ENCODE measurements at regions not wholly inside any gene's neighbourhood (a gene's known extent, or its start where the extent isn't known, plus 50 kb on each side); places are given as distances from the start of the nearest gene placed in this dataset.

- no peak for DNase-seq (ENCODE audit: low read depth in 2 of 3, low spot score in 1 of 3)
These were observed 235.2 kb upstream of the AKR1E2 start for GRCh38 chr10:4590807-4591206.

DNA sequence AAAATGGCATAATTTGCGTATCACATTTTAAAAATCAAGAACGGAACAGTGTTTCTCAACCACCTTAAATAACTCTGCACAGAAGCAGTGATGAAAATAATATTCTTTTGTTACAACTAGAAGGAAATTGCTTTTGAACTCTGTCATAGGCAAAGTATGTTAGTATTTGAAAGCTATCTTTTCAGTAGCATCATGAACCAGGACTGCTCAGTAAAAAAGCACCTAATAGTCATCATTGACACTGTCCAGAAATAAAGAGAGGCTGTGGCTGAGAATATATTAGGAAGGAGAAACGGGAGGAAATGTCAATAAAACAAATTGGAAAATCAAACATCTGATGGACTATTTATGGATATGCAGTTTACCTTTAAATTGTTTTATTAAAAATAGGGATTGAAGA, 237.2 kb upstream of the AKR1E2 start:
- DNase-seq (ENCODE audit: low read depth in 2 of 3, low spot score in 1 of 3) = no peak

GRCh38 chr10:4587466-4587865, 238.5 kb upstream of the AKR1E2 start:
- DNase-seq (ENCODE audit: low read depth in 2 of 3, low spot score in 1 of 3) = no peak

DNA sequence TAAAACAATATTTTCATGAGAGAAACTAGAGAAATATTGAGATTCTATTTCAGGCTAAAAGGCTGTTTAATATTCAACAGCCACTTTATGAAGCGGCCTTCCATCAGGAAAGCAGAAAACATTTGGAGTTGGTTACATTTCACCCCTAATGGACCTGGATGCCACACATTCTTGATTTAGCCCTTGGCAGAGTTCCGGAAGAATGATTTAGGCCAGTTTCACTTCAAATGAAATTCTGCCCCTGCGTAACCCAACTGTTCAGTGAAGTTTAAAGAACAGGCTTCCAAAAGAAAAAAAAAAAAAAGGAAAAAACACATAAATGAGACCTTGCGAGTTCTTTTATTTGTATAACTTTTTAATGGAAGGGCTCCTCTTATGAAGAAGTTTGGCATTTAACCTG, 239.2 kb upstream of the AKR1E2 start:
- no peak for DNase-seq (ENCODE audit: low read depth in 2 of 3, low spot score in 1 of 3)

DNA sequence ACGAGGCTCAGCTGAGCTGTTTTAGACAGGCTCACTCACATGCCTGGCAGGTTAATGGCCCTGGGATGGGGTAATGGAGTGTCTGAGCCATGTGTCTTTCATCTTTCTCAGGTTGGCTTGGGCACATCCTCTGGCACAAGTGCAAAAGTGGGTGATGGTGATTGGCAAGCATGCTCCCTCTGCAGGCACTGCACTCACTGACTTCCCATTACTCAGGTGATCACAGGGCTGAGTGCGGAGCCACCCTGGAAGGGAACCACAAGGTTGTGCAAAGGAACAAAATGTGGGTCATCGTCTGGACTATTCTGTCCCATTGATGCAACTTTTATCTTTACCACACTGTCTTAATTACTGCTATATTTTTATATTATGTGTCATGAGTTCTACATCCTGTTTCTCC, 244.1 kb upstream of the AKR1E2 start:
- DNase-seq (ENCODE audit: low read depth in 2 of 3, low spot score in 1 of 3) = no peak

DNA sequence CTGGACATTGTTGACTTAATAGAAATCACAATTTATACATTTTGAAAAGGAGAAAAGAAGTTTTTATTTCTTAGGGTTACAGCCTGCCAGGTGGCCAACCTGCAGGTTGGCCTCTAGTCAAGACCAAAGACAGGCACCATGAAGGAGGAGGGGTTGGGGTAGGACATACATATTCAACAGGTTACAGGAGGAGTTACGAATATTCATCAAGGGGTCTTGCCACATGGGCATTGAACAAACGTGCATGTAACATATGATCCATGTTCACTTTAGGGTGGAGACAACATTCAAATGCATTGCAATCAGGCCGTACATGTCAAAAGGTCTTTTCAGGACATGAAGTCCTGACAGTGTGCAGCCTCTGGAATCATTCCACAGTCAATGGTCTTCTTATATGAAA, 246.2 kb upstream of the AKR1E2 start:
- no peak for DNase-seq (ENCODE audit: low read depth in 2 of 3, low spot score in 1 of 3)

DNA sequence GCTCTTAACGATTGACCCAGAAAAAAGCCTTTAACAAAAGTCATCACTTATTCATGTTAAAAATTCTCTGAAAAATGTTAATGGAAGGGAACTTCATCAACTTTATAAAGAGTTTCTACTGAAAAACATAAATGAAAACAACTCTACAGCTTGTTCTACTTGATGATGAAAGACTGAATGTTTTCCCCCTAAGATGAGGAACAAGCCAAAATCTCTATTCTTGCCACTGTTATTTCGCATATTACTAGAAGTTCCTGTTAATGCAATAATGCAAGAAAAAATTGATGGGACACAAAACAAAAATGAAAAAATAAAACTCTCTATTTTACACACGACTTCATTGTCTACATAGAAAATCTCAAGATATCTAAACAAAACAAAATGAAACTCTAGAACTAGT, 249.8 kb upstream of the AKR1E2 start:
- no peak for DNase-seq (ENCODE audit: low read depth in 2 of 3, low spot score in 1 of 3)

DNA sequence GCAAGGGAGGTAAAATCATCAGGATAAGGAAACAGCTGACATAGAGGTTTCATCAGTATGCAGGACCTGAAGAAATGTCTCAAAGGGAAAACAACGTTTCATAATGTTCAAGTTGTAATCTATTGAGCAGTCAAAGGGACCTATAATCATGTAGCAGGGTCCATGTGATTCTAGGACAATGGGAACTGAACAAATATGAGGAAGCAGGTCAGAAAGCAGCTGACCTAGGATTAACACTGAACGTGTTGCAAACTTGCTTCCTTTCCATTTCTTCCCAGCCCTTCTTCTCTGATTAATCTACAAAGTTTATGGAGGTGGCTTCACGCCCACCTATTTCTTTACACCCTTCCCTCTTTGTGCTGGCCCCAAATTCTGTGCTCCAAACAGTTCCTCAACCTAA, 256.9 kb upstream of the AKR1E2 start:
- DNase-seq (ENCODE audit: low read depth in 2 of 3, low spot score in 1 of 3) = no peak

DNA sequence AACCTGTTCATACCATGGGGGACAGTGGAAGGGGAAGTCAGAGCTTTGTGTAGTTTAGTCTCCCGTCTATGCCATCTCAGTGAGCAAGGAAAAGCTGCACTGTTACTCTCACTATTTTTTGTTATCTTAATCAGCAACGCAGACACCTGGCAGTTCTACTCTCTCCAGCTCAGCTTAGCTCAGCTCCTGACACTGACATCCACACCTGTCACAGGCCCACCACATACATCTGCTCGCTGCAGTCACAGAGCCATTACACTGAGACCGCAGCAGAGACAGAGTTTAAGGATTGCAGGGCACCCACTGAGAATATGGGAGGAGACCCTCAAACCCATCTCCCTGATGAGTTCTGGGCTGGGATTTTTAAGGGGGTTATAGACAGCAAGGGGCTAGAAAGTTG, 257.3 kb upstream of the AKR1E2 start:
- no peak for DNase-seq (ENCODE audit: low read depth in 2 of 3, low spot score in 1 of 3)

DNA sequence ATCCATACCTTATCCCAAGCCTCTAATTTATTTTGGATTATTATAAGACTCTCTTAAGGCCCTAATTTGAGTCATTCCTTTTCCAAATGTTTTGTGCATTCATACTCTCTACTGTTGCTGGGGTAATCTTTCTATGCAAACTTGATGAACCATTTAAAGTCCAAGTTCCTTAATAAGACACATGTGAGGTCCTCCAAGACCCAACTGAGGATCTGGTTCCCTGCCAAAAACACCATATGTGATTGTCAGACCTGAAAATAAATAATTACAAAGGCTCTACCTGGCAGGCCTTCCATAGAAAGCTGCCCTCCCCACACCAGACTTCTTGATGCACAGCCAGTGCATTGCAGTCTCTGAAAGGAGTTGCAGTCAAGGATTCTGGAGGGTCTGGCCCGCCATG, 257.9 kb upstream of the AKR1E2 start:
- no peak for DNase-seq (ENCODE audit: low read depth in 2 of 3, low spot score in 1 of 3)

- no peak for DNase-seq (ENCODE audit: low read depth in 2 of 3, low spot score in 1 of 3)
These were observed 258.4 kb upstream of the AKR1E2 start for GRCh38 chr10:4567637-4568036.

GRCh38 chr10:4566011-4566410, 260.0 kb upstream of the AKR1E2 start:
- DNase-seq (ENCODE audit: low read depth in 2 of 3, low spot score in 1 of 3) = no peak

- DNase-seq (ENCODE audit: low read depth in 2 of 3, low spot score in 1 of 3) = no peak
These were observed 264.7 kb upstream of the AKR1E2 start for GRCh38 chr10:4561296-4561695.

GRCh38 chr10:4557469-4557868, 268.5 kb upstream of the AKR1E2 start:
- no peak for DNase-seq (ENCODE audit: low read depth in 2 of 3, low spot score in 1 of 3)

GRCh38 chr10:4556527-4556926, 269.5 kb upstream of the AKR1E2 start:
- DNase-seq (ENCODE audit: low read depth in 2 of 3, low spot score in 1 of 3) = no peak

- no peak for DNase-seq (ENCODE audit: low read depth in 2 of 3, low spot score in 1 of 3)
These were observed 270.1 kb upstream of the AKR1E2 start for GRCh38 chr10:4555920-4556319.

DNA sequence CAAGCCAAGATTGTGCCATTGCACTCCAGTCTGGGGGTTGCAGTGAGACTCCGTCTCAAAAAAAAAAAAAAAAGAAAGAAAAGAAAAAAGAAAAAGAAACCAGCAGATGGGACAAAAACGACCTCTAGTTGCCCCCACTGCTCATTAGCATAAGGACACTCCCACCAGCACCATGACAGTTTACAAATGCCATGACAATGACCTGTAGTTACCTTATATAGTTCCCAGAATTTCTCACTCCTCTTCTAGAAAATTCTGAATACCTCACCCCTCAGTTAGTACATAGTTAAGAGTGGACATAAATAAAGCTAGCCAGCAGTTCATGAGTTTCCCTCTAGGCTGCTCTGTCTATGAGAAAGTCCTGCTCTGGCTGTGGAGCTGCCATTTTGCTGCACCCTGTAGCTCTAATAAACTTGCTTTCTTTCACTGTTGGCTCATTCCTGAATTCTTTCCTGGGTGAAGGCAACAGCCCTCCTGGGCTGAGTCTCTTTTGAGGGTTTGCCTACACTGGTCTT, 276.8 kb upstream of the AKR1E2 start:
- DNase-seq (ENCODE audit: low read depth in 2 of 3, low spot score in 1 of 3) = no peak

- DNase-seq (ENCODE audit: low read depth in 2 of 3, low spot score in 1 of 3) = no peak
These were observed 279.1 kb upstream of the AKR1E2 start for GRCh38 chr10:4546931-4547330.

- DNase-seq (ENCODE audit: low read depth in 2 of 3, low spot score in 1 of 3) = peak; percentile 9 to 32 (median 30)
These were observed 279.5 kb upstream of the AKR1E2 start for GRCh38 chr10:4546500-4546899.

DNA sequence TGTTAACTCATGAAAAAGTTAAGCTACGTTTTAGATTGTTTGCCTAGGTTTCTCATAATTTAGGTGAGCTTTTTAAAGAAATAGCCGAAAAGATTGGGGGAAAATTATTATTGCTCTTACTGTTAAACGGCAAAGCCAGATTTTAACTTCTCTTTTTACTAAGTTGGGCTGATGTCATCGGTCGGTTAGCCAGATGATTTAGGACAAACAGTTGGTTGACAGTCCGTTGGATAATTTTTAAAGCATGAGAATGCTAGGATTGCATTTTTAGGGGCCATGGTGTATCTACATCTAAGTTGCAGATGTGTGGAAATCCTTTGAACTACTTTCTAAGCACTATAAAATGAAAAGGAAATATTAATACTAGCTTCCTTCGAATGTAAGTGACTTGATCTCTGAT, 280.9 kb upstream of the AKR1E2 start:
- no peak for DNase-seq (ENCODE audit: low read depth in 2 of 3, low spot score in 1 of 3)

DNA sequence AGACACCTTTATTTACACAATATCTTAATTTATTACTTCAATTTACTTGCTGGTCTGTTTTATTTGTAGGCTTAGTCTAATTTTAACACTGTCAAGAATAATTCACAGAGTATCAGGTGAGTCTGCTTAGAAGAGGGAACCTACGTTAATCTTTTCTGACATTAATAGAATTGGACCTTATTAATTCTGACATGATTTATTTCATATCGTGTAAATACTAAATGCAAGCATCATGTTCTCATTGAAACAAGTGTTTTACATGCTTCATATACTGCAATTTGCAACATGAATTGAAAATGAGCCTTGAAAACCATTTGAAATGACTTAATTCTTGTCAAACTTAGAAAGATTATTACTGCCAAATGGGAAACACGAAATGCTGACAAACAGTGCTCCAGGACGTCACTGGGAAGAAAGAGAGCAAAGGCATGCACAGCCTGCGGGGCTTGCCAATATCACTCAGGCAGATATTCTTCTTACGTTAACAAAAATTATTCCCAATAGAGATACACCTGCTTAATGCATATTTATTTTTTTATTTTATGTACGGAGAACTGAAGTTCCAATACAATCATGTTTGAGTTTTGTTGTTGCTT, 282.0 kb upstream of the AKR1E2 start:
- no peak for DNase-seq (ENCODE audit: low read depth in 2 of 3, low spot score in 1 of 3)

DNA sequence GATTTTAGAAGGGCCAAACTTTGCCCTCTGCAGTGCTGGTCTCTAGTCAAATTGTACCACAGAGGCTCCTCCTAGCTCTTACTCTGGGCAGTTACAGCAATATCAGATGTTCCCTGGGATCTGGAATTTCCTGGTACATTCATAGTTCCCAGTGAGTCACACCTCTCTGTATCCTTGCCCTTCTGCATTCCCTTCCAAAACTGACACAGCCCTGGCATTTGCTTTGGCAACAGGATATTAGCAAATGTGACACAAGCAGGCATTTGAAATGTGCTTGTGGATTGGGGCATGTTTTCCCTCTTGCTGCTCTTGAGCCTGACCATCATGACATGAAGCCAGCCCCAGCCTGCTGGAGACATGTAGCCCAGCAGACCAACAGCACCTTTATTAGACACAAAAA, 284.7 kb upstream of the AKR1E2 start:
- DNase-seq (ENCODE audit: low read depth in 2 of 3, low spot score in 1 of 3) = no peak

DNA sequence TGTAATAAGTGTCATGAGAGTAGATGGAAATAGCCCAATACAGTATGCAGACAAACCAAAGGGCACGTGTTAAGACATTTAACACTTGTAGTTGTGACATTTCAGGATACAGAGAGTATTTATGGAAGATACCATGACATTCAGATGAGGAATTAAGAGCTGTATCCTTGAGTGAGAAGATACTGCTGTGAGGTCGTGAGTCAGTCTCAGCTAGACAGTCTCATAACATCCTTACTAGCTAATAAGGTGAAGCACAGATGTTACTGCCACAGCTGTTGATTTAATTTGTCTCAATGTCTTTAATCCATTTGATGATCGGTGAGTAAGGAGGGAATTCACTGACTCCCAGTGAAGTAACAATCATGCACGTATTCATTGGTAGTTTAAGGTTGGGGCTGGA, 288.0 kb upstream of the AKR1E2 start:
- no peak for DNase-seq (ENCODE audit: low read depth in 2 of 3, low spot score in 1 of 3)

- DNase-seq (ENCODE audit: low read depth in 2 of 3, low spot score in 1 of 3) = no peak
These were observed 290.5 kb upstream of the AKR1E2 start for GRCh38 chr10:4535521-4535920.
